ENCODE measurements at regions not wholly inside any gene's neighbourhood (a gene's known extent, or its start where the extent isn't known, plus 50 kb on each side); places are given as distances from the start of the nearest gene placed in this dataset.
"Not testable (repeated sequence)": the region's sequence is repeated elsewhere in the genome, so short reads cannot be mapped to it uniquely, and the experiment has no call there.

DNA sequence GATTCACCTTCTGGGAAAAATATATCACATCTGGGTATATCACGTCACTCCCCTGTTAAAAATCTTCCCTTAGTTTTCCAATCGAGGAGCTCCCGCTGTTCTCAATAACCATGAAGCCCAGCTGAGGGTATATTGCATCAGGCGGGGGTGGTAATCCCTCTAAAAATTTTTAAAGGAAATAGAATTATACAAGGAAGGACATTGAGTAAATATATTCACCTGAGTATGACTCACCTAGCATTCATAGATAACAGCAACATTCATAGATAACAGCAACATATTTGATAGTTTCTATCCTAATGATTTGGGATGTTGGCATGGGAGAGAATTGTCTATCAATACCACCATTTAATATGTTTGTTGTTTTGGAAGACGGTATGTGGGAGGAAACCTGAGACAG lies 473.6 kb downstream of the RMST start:
- DNase-seq: no peak

DNA sequence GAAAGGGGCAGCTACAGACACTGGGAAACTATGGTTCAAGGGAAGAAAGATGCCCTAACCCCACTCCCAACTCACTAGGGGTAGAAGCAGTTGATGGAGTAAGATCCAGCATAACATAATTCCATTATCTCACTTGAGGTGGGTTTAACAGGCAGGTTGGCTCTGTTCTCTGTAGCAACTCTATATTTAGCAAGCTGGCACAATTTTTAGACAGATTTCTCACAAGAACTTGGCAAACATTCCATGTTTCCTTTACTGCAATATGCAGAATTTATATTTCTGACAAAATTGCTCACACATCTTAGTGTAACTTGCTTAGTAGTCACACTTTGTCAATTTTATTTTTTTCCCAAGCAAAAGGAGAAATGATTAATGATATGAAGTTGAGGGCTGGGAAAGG lies 475.4 kb downstream of the RMST start:
- no peak for DNase-seq

DNA sequence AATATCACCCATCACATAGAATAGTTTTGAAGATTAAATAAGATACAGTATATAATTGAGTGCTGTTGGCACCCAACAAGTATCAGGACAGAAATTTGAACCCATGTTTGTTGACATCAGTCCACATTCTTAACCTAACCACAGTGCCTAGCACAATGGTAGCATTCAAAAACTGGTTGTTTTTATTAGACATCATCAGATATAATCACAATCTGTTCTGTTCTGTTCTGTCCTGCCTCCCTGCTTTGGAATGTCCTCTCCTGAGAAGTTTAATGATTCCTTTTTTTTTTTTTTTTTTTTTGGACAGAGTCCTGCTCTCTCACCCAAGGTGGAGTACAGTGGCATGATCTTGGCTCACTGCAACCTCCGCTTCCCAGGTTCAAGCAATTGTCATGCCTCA lies 476.6 kb downstream of the RMST start:
- DNase-seq: no peak

DNA sequence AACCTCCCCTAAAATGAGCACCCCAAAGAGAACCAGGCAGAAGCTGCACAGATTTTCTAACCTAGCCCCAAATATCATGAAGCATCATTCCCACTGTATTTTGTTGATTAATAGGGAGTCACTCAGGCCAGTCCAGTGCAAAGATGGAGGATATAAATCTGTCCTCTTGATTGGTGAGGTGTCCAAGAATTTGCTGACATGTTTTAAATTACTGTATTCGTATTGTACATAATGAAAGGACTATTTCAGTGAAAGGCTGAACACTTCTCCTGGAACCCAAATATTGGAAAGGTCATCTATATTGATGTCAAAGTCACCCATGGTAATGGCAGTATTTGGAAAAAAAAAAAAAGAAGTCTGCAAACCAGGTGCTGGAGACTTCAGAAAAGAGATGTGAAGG lies 477.5 kb downstream of the RMST start:
- DNase-seq: no peak

DNA sequence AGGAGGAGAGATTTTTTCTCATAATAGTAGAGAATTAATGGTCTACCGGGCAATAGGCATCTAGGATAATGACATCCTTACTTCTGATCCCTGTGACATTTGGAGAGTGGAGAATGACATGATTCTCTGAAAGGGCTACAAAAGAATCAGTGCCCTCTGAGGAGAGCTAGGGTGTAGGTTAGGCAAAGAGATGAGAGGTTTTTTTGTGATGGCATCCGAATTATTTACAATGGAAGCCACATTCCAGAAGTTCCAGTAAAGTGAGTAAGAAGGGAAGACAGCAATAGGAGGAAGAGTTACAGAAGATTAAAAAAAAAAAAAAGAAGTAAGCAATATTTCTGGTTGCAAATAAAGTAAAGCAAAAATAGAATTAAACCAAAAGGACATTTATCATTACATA lies 478.0 kb downstream of the RMST start:
- peak; percentile 60 for DNase-seq

DNA sequence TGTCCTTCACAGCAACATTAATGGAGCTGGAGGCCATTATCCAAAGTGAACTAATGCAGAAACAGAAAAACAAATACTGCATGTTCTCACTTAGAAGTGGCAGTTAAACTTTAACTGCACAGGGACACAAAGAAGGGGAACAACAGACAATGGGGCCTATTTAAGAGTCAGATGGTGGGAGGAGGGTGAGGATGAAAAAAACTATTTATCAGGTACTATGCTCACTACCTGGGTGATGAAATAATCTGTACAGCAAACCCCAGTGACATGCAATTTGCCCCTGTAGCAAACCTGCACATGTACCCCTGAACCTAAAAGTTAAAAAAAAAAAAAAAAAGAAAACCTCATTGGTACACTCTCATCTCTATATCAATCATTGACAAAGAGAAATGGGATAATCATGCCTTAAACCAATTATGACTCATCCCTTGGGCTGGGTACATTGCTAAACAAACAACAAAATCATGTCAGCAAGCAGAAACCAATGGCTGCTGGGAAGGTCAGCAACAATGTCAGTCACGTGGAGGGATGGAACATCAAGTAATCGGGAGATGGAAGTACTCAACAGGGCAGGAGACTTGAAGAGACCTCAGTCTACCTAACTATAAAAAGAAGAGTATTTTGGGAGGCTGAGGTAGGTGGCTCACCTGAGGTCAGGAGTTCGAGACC lies 479.2 kb downstream of the RMST start:
- DNase-seq: no peak

DNA sequence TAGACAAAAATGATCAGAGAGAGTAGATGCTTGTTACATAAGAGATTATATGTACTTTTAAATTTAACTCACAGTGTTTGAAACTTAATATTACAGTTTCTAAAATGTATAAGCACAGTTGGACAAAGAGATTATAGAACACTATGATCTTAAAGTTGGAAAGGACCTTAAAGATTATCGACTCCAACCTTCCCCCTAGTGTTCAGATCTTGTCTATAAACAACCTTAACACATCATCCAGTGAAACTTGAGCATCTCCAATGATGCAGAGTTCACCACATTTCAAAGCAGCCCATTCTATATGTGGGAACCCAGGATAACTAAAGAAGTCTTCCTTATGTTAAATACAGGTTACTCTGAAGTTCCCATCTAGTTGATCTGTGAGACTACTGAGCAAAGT lies 480.8 kb downstream of the RMST start:
- DNase-seq: no peak

DNA sequence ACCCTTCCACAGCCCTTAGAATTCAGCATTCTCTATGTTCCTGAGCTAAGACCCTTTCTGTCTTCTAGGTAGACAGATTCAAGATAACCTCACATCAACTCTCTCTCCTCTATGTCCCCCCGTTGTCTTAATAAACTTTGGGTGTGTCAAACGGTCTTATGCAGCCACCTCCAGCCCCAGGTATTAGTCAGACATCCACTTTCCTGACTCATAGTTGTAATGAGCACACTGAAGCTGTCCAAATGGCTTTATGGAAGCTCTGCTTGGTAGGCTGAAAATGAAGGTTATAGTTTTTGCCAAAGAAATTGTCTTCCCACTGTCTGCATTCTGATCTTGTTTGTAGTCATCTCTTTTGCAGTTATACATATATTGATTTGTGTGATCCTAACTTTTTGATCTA lies 482.0 kb downstream of the RMST start:
- no peak for DNase-seq

DNA sequence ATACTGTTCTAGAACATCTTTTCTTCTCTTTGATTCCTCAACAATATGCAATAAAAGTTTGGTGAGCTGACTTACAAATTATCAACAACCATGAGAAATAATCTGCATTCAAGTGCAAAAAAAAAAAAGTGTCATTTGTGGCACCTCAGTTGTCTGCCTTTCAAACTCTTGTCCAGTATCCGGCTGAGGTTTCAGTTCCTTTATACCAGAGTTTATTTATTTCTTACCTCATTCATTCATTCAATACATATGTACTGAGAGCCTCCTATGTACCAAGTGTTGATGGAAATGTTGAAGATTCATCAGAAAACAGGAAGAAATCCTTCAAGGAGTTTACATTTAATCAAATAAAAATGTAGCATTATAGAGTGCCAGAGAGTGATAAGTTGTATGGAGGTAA lies 484.1 kb downstream of the RMST start:
- no peak for DNase-seq

DNA sequence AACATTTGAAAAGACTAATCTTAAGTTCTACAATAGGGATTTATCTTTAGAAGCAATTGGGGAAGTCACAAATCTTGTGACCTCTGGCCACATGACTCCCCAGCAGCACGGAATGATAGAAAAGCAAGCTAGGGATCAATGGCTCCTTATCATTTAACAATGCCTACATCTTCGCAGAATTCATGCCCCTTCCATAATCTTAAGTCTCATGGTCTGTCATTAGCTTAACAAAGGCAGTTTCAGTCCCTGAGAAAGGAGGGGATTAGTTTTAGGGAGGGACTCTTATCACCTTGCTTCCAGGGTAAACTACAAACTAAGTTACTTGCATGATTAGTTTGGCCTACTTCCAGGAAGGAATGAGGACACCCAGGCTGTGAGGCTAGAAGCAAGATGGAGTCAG lies 486.0 kb downstream of the RMST start:
- DNase-seq: no peak

DNA sequence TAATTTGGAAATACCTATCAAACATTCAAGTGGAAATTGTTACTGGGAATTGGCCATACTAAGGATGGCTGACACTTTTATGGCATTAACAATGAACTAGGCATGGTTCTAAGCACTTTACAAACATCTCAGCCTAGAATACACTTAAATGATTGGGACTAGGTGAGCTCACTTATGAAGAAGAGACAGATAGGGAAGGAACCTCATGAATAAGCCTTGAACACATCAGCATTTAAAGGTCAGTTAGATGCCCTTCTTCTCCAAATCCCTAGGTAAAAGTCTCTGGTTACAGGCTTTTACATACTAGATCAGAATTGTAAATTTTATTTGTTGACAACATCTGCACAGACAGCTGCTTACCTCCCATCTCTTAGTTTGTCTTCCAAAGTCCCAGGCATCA lies 488.6 kb downstream of the RMST start:
- no peak for DNase-seq

DNA sequence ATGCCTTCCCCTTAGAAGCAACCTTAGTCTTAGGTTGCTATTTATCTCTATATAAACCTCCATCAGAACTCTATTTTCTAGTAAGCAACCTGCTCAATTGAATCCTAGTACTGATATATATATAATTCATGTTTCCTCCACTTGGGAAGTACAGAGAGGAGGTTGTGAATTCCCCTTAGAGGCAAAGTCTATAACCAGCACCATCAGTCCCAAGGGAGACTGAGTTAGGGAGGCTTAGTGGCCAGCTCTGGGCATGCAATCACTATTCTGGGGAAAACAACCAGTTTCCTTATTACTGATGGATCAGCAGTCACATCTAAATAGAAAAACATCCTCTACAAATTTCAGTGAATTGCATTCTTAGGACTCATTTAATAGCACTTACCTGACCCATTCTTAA lies 489.1 kb downstream of the RMST start:
- DNase-seq: no peak

DNA sequence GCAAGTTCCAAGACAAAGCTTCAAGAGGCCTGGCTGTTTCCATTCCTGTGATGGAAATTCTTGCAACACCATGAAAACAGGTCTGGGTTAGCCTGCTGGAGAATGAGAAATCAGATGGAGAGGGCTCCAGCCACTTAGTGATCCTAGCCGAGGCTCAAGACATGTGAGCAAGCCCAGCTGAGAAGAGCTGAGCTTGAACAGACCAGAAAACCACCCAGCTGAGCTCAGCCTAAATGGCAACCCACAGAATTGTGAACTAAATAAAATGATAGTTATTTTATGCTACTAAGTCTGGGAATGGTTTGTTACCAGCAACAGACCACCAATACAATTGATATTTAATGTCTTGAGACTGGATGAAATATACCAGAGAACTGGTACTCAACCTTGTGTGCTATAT lies 494.5 kb downstream of the RMST start:
- DNase-seq: no peak

DNA sequence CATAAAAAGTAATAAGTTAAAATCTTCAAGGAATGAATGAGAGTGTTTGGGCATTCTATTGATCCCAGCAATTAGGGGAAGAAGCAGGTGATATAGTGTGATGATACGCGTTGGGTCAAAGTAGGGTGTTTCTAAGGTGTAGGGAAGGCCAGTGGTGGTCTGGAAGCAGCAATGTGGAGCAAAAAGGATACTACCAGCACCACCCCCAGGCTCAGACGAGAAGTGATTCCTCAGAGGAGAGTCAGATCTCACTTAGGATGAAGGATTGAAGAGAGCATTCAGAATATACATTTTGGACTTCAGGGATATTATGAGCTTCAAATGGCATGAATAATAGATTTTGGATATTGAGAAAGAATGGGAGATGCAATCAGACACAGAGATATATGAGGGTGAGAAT lies 497.6 kb downstream of the RMST start:
- no peak for DNase-seq

DNA sequence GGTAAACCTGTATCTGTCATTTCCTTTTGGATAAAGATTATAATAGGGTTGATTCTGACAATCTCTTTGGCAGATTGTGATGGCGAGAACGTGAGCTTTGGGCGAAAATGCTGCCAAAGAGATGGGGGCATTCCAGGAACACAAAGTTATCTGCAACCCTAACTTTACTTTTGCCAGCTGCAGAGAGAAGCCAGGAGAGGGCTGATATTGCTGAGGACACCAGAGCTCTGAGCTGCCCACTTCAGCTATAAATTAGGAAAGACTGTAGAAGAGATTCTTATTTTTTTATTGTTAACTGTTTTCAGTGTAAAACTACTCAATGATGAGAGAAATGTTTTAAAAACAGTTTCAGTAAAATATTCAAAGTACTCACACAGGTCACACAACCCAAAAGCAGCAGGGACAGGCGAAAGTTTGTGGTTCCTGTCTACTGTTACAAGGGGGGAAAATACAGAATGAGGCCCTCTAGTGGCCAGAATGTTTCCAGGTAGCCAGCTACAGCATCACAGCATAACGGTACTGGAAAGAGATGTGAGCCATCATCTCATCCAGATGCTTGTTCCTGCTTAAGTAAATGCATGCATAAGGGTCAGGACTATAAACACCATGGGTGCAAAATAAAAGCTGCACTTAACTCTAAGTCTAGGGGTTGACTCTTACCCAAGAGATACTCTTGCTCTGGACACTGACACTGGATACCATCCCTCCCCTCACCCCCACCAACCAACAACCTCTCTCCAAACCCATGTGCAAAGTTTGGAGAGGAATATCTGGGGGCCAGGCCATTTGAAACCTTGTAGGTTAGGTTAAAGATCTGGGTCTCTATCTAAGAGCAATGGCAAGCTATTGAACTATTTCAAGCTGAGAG lies 498.4 kb downstream of the RMST start:
- peak; percentile 4 for DNase-seq

DNA sequence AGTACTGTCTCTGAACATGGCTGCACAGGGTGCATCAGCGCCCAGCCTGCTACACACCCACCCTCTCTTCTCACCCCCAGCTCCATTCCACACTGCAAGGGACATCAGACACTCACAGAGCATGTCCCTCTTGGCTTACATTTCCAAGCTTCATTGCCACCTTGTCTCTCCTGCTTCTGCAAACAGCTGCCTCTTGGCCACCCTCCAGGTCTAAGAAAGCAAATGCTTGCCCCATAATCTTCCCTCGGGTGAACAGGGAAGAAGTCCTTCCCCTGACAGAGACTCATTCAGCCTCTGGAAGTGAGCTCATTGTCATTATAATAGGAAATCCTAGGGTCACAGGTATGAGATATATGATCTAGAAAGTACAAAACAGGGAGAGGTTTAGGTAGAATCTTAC lies 505.2 kb downstream of the RMST start:
- DNase-seq: no peak

DNA sequence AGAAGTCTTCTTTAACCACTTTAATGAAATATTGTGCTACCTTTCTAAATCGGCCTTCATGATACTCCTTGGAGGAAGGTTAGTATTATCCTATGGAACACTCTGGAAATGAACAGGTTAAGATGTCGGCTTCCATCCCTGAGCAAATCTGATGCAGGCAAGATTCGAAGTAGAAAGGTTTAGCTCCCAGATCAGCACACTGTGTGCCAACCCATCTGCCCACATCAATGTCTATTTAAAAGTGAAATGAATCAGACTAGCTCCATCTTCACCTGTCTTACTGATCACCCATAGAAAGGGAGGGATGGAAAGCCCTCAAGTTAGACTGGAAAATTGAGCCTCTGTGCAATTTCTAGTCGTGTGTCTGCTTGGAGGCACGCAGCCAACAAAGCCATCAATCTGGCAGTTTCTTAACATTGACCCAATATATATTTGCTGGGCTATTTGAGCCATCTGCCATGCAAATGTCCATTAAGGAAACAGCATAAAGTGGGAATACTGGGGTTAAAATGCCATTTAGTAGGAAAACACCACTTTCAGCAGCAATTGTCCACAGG lies 506.1 kb downstream of the RMST start:
- no peak for DNase-seq

DNA sequence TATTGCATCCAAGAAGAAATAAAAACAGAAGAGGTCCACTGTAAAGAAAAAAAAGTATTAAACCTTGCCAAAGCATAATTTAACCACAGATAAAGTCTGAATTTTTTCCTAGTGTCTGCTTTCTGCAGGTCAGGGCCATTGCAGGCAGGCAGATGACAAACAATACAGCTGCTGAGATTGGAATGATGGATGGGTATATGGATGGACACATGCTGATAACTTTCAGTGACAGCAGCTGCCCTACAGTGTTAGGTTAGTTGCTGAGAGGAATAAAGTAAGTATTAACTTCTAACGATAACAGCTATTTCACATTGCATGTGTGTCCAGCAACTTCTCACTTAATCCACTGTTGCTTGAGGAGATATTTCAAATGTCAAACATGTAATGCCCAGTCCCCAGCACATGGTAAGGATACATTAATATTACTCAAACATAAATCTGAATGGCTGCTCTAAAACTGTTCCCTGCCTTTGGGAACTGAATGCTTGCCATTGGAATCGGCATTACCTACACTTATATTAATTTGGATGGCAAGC lies 515.3 kb downstream of the RMST start:
- DNase-seq: no peak

DNA sequence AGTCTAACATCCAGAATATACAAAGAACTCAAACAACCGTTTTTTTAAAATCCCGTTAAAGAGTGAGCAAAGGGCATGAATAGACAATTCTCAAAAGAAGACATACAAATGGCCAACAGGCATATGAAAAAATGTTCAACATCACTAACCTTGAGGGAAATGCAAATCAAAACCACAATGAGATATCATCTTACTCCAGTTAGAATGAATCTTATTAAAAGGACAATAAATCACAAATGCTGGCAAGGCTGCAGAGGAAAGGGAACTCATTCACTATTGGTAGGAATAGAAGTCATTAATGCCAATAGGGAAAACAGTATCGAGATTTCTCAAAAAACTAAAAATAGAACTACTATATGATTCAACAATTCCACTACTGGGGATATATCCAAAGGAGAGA lies 520.1 kb downstream of the RMST start:
- DNase-seq: no peak

DNA sequence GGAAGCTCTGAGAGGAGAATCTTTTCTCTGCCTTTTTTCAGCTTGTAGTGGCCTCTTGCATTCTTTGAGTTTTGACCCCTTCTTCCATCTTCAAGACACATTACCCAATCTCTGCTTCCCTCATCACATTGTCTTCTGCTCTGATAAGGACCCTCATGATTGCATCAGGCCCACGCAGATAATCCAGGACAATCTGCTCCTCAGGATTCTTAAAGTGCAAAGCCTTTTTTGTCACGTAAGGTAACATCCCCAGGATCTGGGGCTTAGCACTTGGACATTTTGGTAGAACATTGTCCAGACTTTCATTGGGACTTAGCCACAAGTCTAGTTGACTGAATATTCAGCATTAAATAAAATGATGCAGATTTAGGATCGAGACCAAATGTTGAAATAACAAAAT lies 521.2 kb downstream of the RMST start:
- no peak for DNase-seq

DNA sequence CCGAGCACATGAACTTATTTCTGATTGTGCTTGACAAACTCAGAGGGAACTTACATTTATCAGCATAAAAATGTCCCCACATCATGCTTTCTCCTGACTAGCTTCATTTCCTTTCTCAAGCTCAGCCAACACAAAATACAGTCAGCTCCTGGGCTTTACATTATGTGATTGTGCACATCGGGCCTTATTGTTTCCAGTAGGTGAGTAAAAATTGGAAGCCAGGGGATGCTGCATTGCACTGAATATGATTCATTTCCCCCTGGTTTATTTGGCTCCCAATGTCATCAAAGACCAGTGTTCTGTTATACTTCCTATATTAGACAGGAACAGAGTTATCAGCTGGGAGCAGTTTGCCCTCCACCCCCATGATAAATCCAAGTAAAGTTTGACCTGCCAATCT lies 521.8 kb downstream of the RMST start:
- no peak for DNase-seq

DNA sequence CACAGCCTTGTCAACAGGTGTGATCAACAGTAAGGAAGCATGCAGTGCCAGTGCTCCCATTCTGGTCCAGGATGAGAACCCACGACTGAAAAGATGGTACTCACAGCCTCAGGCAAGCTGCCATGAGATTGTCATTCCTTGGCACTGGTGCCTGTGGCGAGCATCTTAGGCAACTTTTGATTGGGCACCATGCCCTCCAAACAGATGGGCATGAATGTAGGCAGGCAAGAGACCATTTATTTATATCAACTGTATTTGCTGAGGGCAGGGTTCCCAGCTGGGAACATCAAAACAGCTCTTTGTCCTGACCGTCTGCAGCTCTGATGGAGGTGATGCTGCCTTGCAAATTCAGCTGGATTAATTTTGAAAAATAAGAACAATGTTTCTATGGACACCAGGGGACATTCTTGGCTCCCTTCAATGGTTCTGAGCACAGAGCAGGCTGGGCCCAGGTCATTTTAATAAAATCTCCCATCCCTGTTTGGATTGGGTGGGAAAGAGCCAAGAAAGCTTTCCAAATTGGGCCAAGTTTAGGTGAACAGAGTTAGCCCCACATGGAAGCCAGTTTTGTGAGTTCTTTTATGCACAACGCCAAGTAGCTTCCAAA lies 522.5 kb downstream of the RMST start:
- DNase-seq: no peak

DNA sequence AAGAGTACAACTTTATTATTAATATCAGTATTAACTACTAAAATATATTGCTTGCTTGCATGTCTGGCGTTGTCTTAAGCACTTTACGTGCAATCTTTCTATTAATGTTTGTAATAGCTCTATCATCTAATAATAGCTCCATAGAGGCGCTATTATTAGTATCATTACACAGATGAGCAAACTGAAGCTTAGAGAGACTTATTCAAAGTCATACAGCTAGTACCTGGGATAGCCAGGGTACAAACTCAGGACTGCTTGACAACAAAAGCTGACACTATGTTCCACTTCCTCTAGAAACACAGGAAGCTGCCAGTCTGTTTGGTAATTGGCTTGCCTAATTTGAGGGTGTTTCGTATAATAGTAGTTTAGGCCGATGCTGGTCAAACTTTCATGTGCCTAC lies 523.2 kb downstream of the RMST start:
- no peak for DNase-seq

DNA sequence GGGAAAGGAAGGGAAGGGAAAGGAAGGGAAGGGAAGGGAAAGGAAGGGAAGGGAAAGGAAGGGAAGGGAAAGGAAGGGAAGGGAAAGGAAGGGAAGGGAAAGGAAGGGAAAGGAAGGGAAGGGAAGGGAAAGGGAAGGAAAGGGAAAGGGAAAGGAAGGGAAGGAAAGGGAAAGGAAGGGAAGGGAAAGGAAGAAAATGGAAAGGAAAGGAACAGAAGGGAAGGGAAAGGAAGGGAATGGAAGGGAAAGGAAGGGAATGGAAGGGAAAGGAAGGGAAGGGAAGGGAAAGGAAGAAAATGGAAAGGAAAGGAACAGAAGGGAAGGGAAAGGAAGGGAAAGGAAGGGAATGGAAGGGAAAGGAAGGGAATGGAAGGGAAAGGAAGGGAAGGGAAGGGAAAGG lies 526.0 kb downstream of the RMST start:
- DNase-seq: not testable (repeated sequence)
